IMR-90 (cell line): ENCODE measurements at regions not wholly inside any gene's neighbourhood (a gene's known extent, or its start where the extent isn't known, plus 50 kb on each side); places are given as distances from the start of the nearest gene placed in this dataset.

ENCODE experiments used
- ATAC-seq: fragments of 200-7000 bp; cut with Tn5 transposase; 2 replicates; pipeline ENCODE4 v1.9.1; 2020; ENCODE audit warnings: low read depth, mild to moderate bottlenecking, moderate library complexity
- BruUV-seq: library from RNA; stranded (reverse); fragments of 400-500 nt; replicated peaks from 2 replicates; lab custom pipeline; 2021; lab: Mats Ljungman, UMichigan
- CTCF ChIA-PET: fragments of 300-600 bp; formaldehyde crosslinking; extraction: SDS; loops from one replicate; lab custom pipeline; 2021; ENCODE audit warnings: antibody characterized with exemption; lab: Yijun Ruan, JAX
- POLR2A ChIA-PET: fragments of 300-600 bp; sonication (Branson Sonifier 250); formaldehyde crosslinking; loops from one replicate; lab custom pipeline; 2022; ENCODE audit warnings: antibody characterized with exemption; ENCODE audit not compliant: unreplicated experiment; lab: Charles Lee
- DNase-seq: peaks from one replicate; pipeline ENCODE4 v3.0.0; 2013
- H2AFZ ChIP-seq: replicated peaks from 2 replicates; pipeline ENCODE3; 2013; ENCODE audit warnings: low read length, mild to moderate bottlenecking; ENCODE audit not compliant: poor library complexity
- H2AK5ac ChIP-seq: 2 replicates; pipeline ENCODE4 v1.6.1; 2013; ENCODE audit warnings: low read depth, low read length, inconsistent platforms
- H2AK9ac ChIP-seq: replicated peaks from 2 replicates; pipeline ENCODE3; 2013; ENCODE audit warnings: mild to moderate bottlenecking, low read depth, low read length, moderate library complexity; ENCODE audit not compliant: poor library complexity
- H2BK120ac ChIP-seq: 2 replicates; pipeline ENCODE4 v1.6.1; 2013; ENCODE audit warnings: low read depth, low read length, inconsistent platforms
- H2BK15ac ChIP-seq: 3 replicates; pipeline ENCODE4 v1.6.1; 2013; ENCODE audit warnings: low read depth, low read length, inconsistent platforms
- H2BK20ac ChIP-seq: 2 replicates; pipeline ENCODE4 v1.6.1; 2013; ENCODE audit warnings: low read depth, mild to moderate bottlenecking, inconsistent platforms, low read length, moderate library complexity
- H2BK5ac ChIP-seq: 2 replicates; pipeline ENCODE4 v1.6.1; 2013; ENCODE audit warnings: mild to moderate bottlenecking, low read depth, low read length, inconsistent platforms; ENCODE audit not compliant: poor library complexity, severe bottlenecking
- H3K14ac ChIP-seq: replicated peaks from 2 replicates; pipeline ENCODE4 v1.6.1; 2013; ENCODE audit warnings: low read depth, low read length, inconsistent platforms
- H3K18ac ChIP-seq: 2 replicates; pipeline ENCODE4 v1.6.1; 2013; ENCODE audit warnings: low read depth, low read length, control low read depth
- H3K23ac ChIP-seq: 2 replicates; pipeline ENCODE4 v1.6.1; 2013; ENCODE audit warnings: low read depth, low read length, inconsistent platforms
- H3K27ac ChIP-seq: 2 replicates; pipeline ENCODE4 v1.5.1; 2013; ENCODE audit warnings: mild to moderate bottlenecking, control low read depth, low read length; ENCODE audit not compliant: insufficient read depth
- H3K27me3 ChIP-seq: 2 replicates; pipeline ENCODE4 v1.6.1; 2013; ENCODE audit warnings: low read length; ENCODE audit not compliant: control insufficient read depth, insufficient read depth
- H3K36me3 ChIP-seq: 2 replicates; pipeline ENCODE4 v1.6.1; 2013; ENCODE audit warnings: low read length, mixed read lengths; ENCODE audit not compliant: control insufficient read depth, insufficient read depth
- H3K4ac ChIP-seq: 2 replicates; pipeline ENCODE4 v1.6.1; 2013; ENCODE audit warnings: low read depth, low read length, inconsistent platforms
- H3K4me1 ChIP-seq: 2 replicates; pipeline ENCODE4 v1.6.1; 2013; ENCODE audit warnings: low read length, mixed read lengths; ENCODE audit not compliant: control insufficient read depth, insufficient read depth
- H3K4me2 ChIP-seq: 2 replicates; pipeline ENCODE4 v1.6.1; 2013; ENCODE audit warnings: low read depth, mild to moderate bottlenecking, control low read depth, low read length, moderate library complexity
- H3K4me3 ChIP-seq: 2 replicates; pipeline ENCODE4 v1.5.1; 2013; ENCODE audit warnings: low read depth, mild to moderate bottlenecking, control low read depth, low read length, moderate library complexity; ENCODE audit not compliant: insufficient read depth
- H3K56ac ChIP-seq: 2 replicates; pipeline ENCODE4 v1.6.1; 2013; ENCODE audit warnings: low read length, inconsistent platforms; ENCODE audit not compliant: insufficient read depth; ENCODE audit errors: extremely low read depth
- H3K79me1 ChIP-seq, 2 experiments: 2 replicates each; pipeline ENCODE4 v1.6.1; 2013; ENCODE audit warnings: low read length in 2 of 2, inconsistent platforms in 1 of 2, low read depth in 1 of 2
- H3K9ac ChIP-seq: 2 replicates; pipeline ENCODE4 v1.6.1; 2013; ENCODE audit warnings: low read depth, low read length, control low read depth
- H3K9me1 ChIP-seq: 2 replicates; pipeline ENCODE4 v1.6.1; 2013; ENCODE audit warnings: low read length, inconsistent platforms; ENCODE audit not compliant: insufficient read depth
- H3K9me3 ChIP-seq: 2 replicates; pipeline ENCODE4 v1.6.1; 2013; ENCODE audit warnings: low read length; ENCODE audit not compliant: control insufficient read depth, insufficient read depth
- H4K20me1 ChIP-seq: 2 replicates; pipeline ENCODE4 v1.6.1; 2013; ENCODE audit warnings: low read length, inconsistent platforms; ENCODE audit not compliant: insufficient read depth
- H4K5ac ChIP-seq: 2 replicates; pipeline ENCODE4 v1.6.1; 2013; ENCODE audit warnings: mild to moderate bottlenecking, low read depth, low read length, control low read depth
- H4K8ac ChIP-seq, 2 experiments: 2 replicates each; pipeline ENCODE4 v1.6.1; 2013; ENCODE audit warnings: low read depth in 2 of 2, low read length in 2 of 2, control low read depth in 1 of 2, inconsistent platforms in 1 of 2
- H4K91ac ChIP-seq: 2 replicates; pipeline ENCODE4 v1.6.1; 2013; ENCODE audit warnings: low read depth, low read length, inconsistent platforms; ENCODE audit not compliant: insufficient read depth
- BHLHE40 ChIP-seq: fragments of 150-350 bp; IDR thresholded peaks from 2 replicates; pipeline ENCODE4 v1.6.1; 2016; ENCODE audit warnings: mild to moderate bottlenecking, low read depth, low read length
- CEBPB ChIP-seq: IDR thresholded peaks from 2 replicates; pipeline ENCODE4 v1.6.1; 2012; ENCODE audit warnings: low read depth, low read length, improper control_type of control experiment
- CTCF ChIP-seq: conservative IDR thresholded peaks from 2 replicates; pipeline ENCODE4 v1.5.1; 2012; ENCODE audit warnings: mild to moderate bottlenecking, low read depth, low read length, improper control_type of control experiment
- FOS ChIP-seq: fragments of 150-350 bp; IDR thresholded peaks from 2 replicates; pipeline ENCODE4 v1.6.1; 2016; ENCODE audit warnings: low read depth, low read length
- MAFK ChIP-seq: IDR thresholded peaks from 2 replicates; pipeline ENCODE4 v1.6.1; 2012; ENCODE audit warnings: low read depth, low read length, improper control_type of control experiment
- MAZ ChIP-seq: IDR thresholded peaks from 2 replicates; pipeline ENCODE4 v1.6.1; 2012; ENCODE audit warnings: low read depth, mild to moderate bottlenecking, low read length, improper control_type of control experiment, moderate library complexity, borderline replicate concordance
- MXI1 ChIP-seq: IDR thresholded peaks from 2 replicates; pipeline ENCODE4 v1.6.1; 2012; ENCODE audit warnings: low read depth, mild to moderate bottlenecking, low read length, moderate library complexity, borderline replicate concordance
- POLR2A ChIP-seq: IDR thresholded peaks from 2 replicates; pipeline ENCODE4 v1.6.1; 2012; ENCODE audit warnings: mild to moderate bottlenecking, low read depth, low read length
- RCOR1 ChIP-seq: IDR thresholded peaks from 2 replicates; pipeline ENCODE4 v1.6.1; 2012; ENCODE audit warnings: mild to moderate bottlenecking, low read length, improper control_type of control experiment; ENCODE audit not compliant: insufficient replicate concordance
- USF2 ChIP-seq: fragments of 150-350 bp; IDR thresholded peaks from 2 replicates; pipeline ENCODE4 v1.6.1; 2017; ENCODE audit warnings: mild to moderate bottlenecking, antibody characterized with exemption, low read length, low read depth
- WGBS, 2 experiments: methylation state at CpG; one replicate each; pipeline versions ENCODE4 v1.1.5 to v1.1.7; 2013; ENCODE audit warnings: missing lambda C conversion rate in 2 of 2; ENCODE audit not compliant: insufficient read length in 1 of 2; ENCODE audit errors: extremely low coverage in 2 of 2; 5-methylcytosine and 5-hydroxymethylcytosine counted together
- dilution Hi-C: fragments of 300-500 bp; cut with HindIII; formaldehyde crosslinking; loops from one replicate; pipeline ENCODE4 v1.14.3; 2018; ENCODE audit warnings: low sequenced_read_pairs; ENCODE audit not compliant: unreplicated experiment
- in situ Hi-C: fragments of 300-500 bp; cut with MboI; formaldehyde crosslinking; loops from 3 replicates; pipeline ENCODE4 v1.14.3; 2019; ENCODE audit warnings: low sequenced_read_pairs, inconsistent platforms, mixed read lengths
- intact Hi-C: fragments of 100-400 bp; cut with micrococcal nuclease; formaldehyde crosslinking; loops from 2 replicates; pipeline ENCODE4 v1.10.0; 2022

DNA sequence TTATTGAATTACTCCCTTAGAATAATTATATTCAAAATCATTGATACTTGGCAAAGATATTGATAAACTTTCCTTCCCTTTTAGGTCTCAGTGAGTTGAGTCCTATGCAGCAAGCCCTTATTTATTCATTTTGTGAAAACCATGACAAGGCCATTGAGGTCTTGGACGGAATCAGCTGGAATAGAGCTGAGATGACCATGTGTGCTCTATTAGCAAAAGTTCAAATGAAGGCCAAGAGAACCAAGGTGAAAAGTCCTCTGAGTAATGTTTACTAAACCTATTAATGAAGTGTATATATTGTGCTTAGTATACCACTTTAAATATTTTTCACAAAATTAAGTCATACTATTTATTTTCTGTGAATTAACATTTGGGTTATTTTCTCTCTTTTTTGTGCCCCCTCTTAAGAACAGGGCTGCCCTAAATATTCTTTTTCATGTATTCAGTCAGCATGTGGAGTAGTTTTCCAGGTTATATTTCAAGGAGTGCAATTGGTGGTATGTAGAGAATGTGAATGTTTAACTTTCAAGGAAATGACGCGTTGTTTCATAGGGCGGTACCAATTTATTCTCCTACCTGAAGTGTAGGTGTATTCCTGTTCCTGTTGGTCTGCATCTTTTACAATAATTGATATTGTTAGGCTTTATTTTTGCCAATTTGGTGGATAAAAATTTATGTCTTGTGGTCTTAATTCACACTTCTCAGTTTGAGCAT lies 201.4 kb downstream of the TTC6 start:
- H4K8ac ChIP-seq = no peak overlapping the region
- H4K5ac ChIP-seq = no peak overlapping the region
- H2BK20ac ChIP-seq = no peak overlapping the region
- no peak overlapping the region for H3K27ac ChIP-seq
- DNase-seq = no peak
- H2BK120ac ChIP-seq = no peak overlapping the region
- TF ChIP-seq MXI1 (no peak), CTCF (no peak), BHLHE40 (no peak), POLR2A (no peak), RCOR1 (no peak), MAFK (no peak), MAZ (no peak), CEBPB (no peak), FOS (no peak), USF2 (no peak)
- no peak overlapping the region for H2AK9ac ChIP-seq
- dilution Hi-C loops = no loop called here
- H3K9me1 ChIP-seq = no peaks in the 10 kb centered on the region
- H3K4me2 ChIP-seq = no peak overlapping the region
- H4K91ac ChIP-seq = no peak overlapping the region
- no TSS peak for BruUV-seq
- H3K4me3 ChIP-seq = no peak overlapping the region
- intact Hi-C loops = no loop called here
- in situ Hi-C loops = no loop called here
- H3K9me3 ChIP-seq = no peaks in the 10 kb centered on the region
- no peak overlapping the region for H3K9ac ChIP-seq
- no peaks in the 10 kb centered on the region for H4K20me1 ChIP-seq
- ChIA-PET CTCF (no interaction called here), POLR2A (no interaction called here)
- H3K36me3 ChIP-seq = no peaks in the 10 kb centered on the region
- ATAC-seq = no peak
- H3K14ac ChIP-seq = no peak overlapping the region
- H3K4me1 ChIP-seq = no peaks in the 10 kb centered on the region
- H2AFZ ChIP-seq = no peak overlapping the region
- no peak overlapping the region for H3K18ac ChIP-seq
- no peak overlapping the region for H3K23ac ChIP-seq
- H2AK5ac ChIP-seq = no peak overlapping the region
- no peak overlapping the region for H3K4ac ChIP-seq
- no peak overlapping the region for H2BK5ac ChIP-seq
- WGBS, 2 experiments = no CpG with 5 or more reads among the region's 4 CpGs
- H3K79me1 ChIP-seq = no peaks in the 10 kb centered on the region
- no peak overlapping the region for H2BK15ac ChIP-seq
- no peak overlapping the region for H3K56ac ChIP-seq
- H3K27me3 ChIP-seq = no peaks in the 10 kb centered on the region
